Peyer's patch (tissue), 4 donors: ENCODE measurements at regions not wholly inside any gene's neighbourhood (a gene's known extent, or its start where the extent isn't known, plus 50 kb on each side); places are given as distances from the start of the nearest gene placed in this dataset.
"Not testable (repeated sequence)": the region's sequence is repeated elsewhere in the genome, so short reads cannot be mapped to it uniquely, and the experiment has no call there.

Experiments
- CTCF ChIP-seq, 6 experiments: fragments of 450-650 bp in 4 of 6; fragments of 200-600 bp in 2 of 6; sonication (generic) in 1 of 6; IDR thresholded peaks; one replicate each; pipeline ENCODE4 v1.5.1; 2017 to 2019; ENCODE audit warnings: antibody characterized with exemption in 6 of 6, mild to moderate bottlenecking in 3 of 6, moderate library complexity in 1 of 6
- POLR2A ChIP-seq, 2 donors: fragments of 450-650 bp; IDR thresholded peaks; one replicate each; pipeline ENCODE4 v1.5.1; 2017; ENCODE audit warnings: antibody characterized with exemption in 2 of 2, mild to moderate bottlenecking in 2 of 2, moderate library complexity in 2 of 2

GRCh38 chr9:78719029-78719428, 422.1 kb downstream of the PSAT1 start:
- TF ChIP-seq CTCF, POLR2A (IDR thresholded peaks at IDR 0.05): not testable (repeated sequence)
